GM23338 (cell line): ENCODE measurements at regions not wholly inside any gene's neighbourhood (a gene's known extent, or its start where the extent isn't known, plus 50 kb on each side); places are given as distances from the start of the nearest gene placed in this dataset.

ENCODE experiments used
- ATAC-seq: fragments of 200-7000 bp; cut with Tn5 transposase; 3 replicates; pipeline ENCODE4 v1.9.1; 2020
- DNase-seq: peaks from one replicate; pipeline ENCODE4 v3.0.0-alpha.2; 2015; ENCODE audit warnings: low spot score
- H2AFZ ChIP-seq: fragments of 200-600 bp; sonication (generic); 2 replicates; pipeline ENCODE4 v1.8.0; 2016; ENCODE audit warnings: antibody characterized with exemption, mild to moderate bottlenecking, moderate library complexity
- H3F3A ChIP-seq: fragments of 200-600 bp; sonication (generic); replicated peaks from 2 replicates; pipeline ENCODE4 v1.8.0; 2017; ENCODE audit warnings: antibody characterized with exemption, mixed run types, low read depth
- H3K27ac ChIP-seq: fragments of 200-600 bp; sonication (generic); 2 replicates; pipeline ENCODE4 v1.6.1; 2016; ENCODE audit warnings: low read depth
- H3K27me3 ChIP-seq: fragments of 200-600 bp; sonication (generic); 2 replicates; pipeline ENCODE4 v1.8.0; 2016; ENCODE audit warnings: mild to moderate bottlenecking, mixed run types, moderate library complexity; ENCODE audit not compliant: insufficient read depth
- H3K36me3 ChIP-seq: fragments of 200-600 bp; sonication (generic); 2 replicates; pipeline ENCODE4 v1.8.0; 2016; ENCODE audit warnings: mild to moderate bottlenecking; ENCODE audit not compliant: insufficient read depth
- H3K4me1 ChIP-seq: fragments of 200-600 bp; sonication (generic); 2 replicates; pipeline ENCODE4 v1.8.0; 2016; ENCODE audit warnings: mild to moderate bottlenecking, moderate library complexity; ENCODE audit not compliant: insufficient read depth
- H3K4me2 ChIP-seq: fragments of 200-600 bp; sonication (generic); 2 replicates; pipeline ENCODE4 v1.7.1; 2017; ENCODE audit warnings: mixed run types
- H3K4me3 ChIP-seq: fragments of 200-600 bp; sonication (generic); 2 replicates; pipeline ENCODE4 v1.6.1; 2016; ENCODE audit warnings: mixed run types
- H3K79me2 ChIP-seq: fragments of 200-600 bp; sonication (generic); replicated peaks from 2 replicates; pipeline ENCODE4 v1.8.0; 2017; ENCODE audit warnings: mild to moderate bottlenecking; ENCODE audit not compliant: insufficient read depth
- H3K9me2 ChIP-seq: fragments of 200-600 bp; sonication (generic); 2 replicates; pipeline ENCODE4 v1.8.0; 2017; ENCODE audit not compliant: insufficient read depth
- H4K20me1 ChIP-seq: fragments of 200-600 bp; sonication (generic); replicated peaks from 2 replicates; pipeline ENCODE4 v1.8.0; 2017; ENCODE audit warnings: mild to moderate bottlenecking; ENCODE audit not compliant: insufficient read depth
- H3K27ac Mint-ChIP-seq: 2 replicates; pipeline ENCODE4 v1.8.0; 2020; ENCODE audit warnings: inconsistent platforms, mild to moderate bottlenecking, moderate library complexity, mixed read lengths
- H3K27me3 Mint-ChIP-seq: 3 replicates; pipeline ENCODE4 v1.8.0; 2022; ENCODE audit warnings: low read depth, mild to moderate bottlenecking, moderate library complexity, mixed read lengths, inconsistent platforms; ENCODE audit not compliant: insufficient read depth, poor library complexity
- H3K36me3 Mint-ChIP-seq: 3 replicates; pipeline ENCODE4 v1.8.0; 2021; ENCODE audit warnings: low read depth, mild to moderate bottlenecking, inconsistent platforms, moderate library complexity, mixed read lengths
- H3K4me1 Mint-ChIP-seq: 3 replicates; pipeline ENCODE4 v1.8.0; 2020; ENCODE audit warnings: mild to moderate bottlenecking, inconsistent platforms, mixed read lengths
- H3K4me3 Mint-ChIP-seq: 3 replicates; pipeline ENCODE4 v1.8.0; 2021; ENCODE audit warnings: moderate library complexity, mild to moderate bottlenecking, inconsistent platforms, mixed read lengths
- H3K9me3 Mint-ChIP-seq: 3 replicates; pipeline ENCODE4 v1.8.0; 2020; ENCODE audit warnings: moderate library complexity, mild to moderate bottlenecking, inconsistent platforms, mixed read lengths
- CREB1 ChIP-seq: fragments of 250-450 bp; sonication (Bioruptor Pico); IDR thresholded peaks from 2 replicates; pipeline ENCODE4 v1.5.0; 2020; ENCODE audit warnings: low read depth, mild to moderate bottlenecking, moderate library complexity
- ETS1 ChIP-seq: IDR thresholded peaks from 2 replicates; pipeline ENCODE4 v1.6.1; 2016; ENCODE audit warnings: antibody characterized with exemption
- EZH2 ChIP-seq: fragments of 200-600 bp; sonication (generic); IDR thresholded peaks from one replicate; pipeline ENCODE4 v1.8.0; 2017; ENCODE audit warnings: antibody characterized with exemption, mild to moderate bottlenecking, low read depth; ENCODE audit not compliant: unreplicated experiment
- EZH2phosphoT487 ChIP-seq: fragments of 200-600 bp; sonication (generic); IDR thresholded peaks from one replicate; pipeline ENCODE4 v1.8.1; 2018; ENCODE audit warnings: antibody characterized with exemption; ENCODE audit not compliant: unreplicated experiment
- JUNB ChIP-seq: IDR thresholded peaks from one replicate; pipeline ENCODE4 v1.6.1; 2016; ENCODE audit warnings: antibody characterized with exemption; ENCODE audit not compliant: unreplicated experiment
- NANOG ChIP-seq: IDR thresholded peaks from 2 replicates; pipeline ENCODE4 v1.6.1; 2016; ENCODE audit warnings: antibody characterized with exemption, borderline replicate concordance
- POLR2AphosphoS5 ChIP-seq: IDR thresholded peaks from 2 replicates; pipeline ENCODE4 v1.6.1; 2016; ENCODE audit warnings: antibody characterized with exemption, low read depth
- STAT1 ChIP-seq: IDR thresholded peaks from one replicate; pipeline ENCODE4 v1.6.1; 2016; ENCODE audit warnings: antibody characterized with exemption; ENCODE audit not compliant: unreplicated experiment
- ZNF114 ChIP-seq: fragments of 250-450 bp; sonication (Bioruptor Pico); IDR thresholded peaks from 2 replicates; pipeline ENCODE4 v1.5.0; 2020; ENCODE audit warnings: mild to moderate bottlenecking, moderate library complexity
- ZNF331 ChIP-seq: fragments of 250-450 bp; sonication (Bioruptor Pico); IDR thresholded peaks from 2 replicates; pipeline ENCODE4 v1.5.0; 2020; ENCODE audit warnings: low read depth, mild to moderate bottlenecking, moderate library complexity
- TF ChIP-seq, protein P1 (sequence below): IDR thresholded peaks from one replicate; pipeline ENCODE4 v1.6.1; 2018; ENCODE audit warnings: antibody characterized with exemption; ENCODE audit not compliant: unreplicated experiment
- TF ChIP-seq, protein P2 (sequence below): fragments of 250-450 bp; sonication (Bioruptor Pico); IDR thresholded peaks from 2 replicates; pipeline ENCODE4 v1.5.0; 2020; ENCODE audit warnings: mild to moderate bottlenecking, moderate library complexity
- TF ChIP-seq, protein P3 (sequence below), 2 experiments: fragments of 200-600 bp in 1 of 2; sonication (generic) in 1 of 2; conservative IDR thresholded peaks; 2 replicates each; pipeline versions ENCODE4 v1.5.1 to v1.6.1; 2016 to 2017; ENCODE audit warnings: antibody characterized with exemption in 2 of 2, low read depth in 2 of 2, mild to moderate bottlenecking in 2 of 2, moderate library complexity in 1 of 2

GRCh38 chr5:67344870-67345269 lies 148.3 kb upstream of the CD180 start:
- TF ChIP-seq, protein P1, sequence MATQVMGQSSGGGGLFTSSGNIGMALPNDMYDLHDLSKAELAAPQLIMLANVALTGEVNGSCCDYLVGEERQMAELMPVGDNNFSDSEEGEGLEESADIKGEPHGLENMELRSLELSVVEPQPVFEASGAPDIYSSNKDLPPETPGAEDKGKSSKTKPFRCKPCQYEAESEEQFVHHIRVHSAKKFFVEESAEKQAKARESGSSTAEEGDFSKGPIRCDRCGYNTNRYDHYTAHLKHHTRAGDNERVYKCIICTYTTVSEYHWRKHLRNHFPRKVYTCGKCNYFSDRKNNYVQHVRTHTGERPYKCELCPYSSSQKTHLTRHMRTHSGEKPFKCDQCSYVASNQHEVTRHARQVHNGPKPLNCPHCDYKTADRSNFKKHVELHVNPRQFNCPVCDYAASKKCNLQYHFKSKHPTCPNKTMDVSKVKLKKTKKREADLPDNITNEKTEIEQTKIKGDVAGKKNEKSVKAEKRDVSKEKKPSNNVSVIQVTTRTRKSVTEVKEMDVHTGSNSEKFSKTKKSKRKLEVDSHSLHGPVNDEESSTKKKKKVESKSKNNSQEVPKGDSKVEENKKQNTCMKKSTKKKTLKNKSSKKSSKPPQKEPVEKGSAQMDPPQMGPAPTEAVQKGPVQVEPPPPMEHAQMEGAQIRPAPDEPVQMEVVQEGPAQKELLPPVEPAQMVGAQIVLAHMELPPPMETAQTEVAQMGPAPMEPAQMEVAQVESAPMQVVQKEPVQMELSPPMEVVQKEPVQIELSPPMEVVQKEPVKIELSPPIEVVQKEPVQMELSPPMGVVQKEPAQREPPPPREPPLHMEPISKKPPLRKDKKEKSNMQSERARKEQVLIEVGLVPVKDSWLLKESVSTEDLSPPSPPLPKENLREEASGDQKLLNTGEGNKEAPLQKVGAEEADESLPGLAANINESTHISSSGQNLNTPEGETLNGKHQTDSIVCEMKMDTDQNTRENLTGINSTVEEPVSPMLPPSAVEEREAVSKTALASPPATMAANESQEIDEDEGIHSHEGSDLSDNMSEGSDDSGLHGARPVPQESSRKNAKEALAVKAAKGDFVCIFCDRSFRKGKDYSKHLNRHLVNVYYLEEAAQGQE: no peak
- TF ChIP-seq STAT1 (no peak), ETS1 (no peak), ZNF331 (CRISPR knock-in tag) (no peak), NANOG (no peak), EZH2phosphoT487 (no peak), POLR2AphosphoS5 (no peak), CREB1 (CRISPR knock-in tag) (no peak), JUNB (no peak), EZH2 (no peak), ZNF114 (CRISPR knock-in tag) (no peak)
- TF ChIP-seq, protein P2, sequence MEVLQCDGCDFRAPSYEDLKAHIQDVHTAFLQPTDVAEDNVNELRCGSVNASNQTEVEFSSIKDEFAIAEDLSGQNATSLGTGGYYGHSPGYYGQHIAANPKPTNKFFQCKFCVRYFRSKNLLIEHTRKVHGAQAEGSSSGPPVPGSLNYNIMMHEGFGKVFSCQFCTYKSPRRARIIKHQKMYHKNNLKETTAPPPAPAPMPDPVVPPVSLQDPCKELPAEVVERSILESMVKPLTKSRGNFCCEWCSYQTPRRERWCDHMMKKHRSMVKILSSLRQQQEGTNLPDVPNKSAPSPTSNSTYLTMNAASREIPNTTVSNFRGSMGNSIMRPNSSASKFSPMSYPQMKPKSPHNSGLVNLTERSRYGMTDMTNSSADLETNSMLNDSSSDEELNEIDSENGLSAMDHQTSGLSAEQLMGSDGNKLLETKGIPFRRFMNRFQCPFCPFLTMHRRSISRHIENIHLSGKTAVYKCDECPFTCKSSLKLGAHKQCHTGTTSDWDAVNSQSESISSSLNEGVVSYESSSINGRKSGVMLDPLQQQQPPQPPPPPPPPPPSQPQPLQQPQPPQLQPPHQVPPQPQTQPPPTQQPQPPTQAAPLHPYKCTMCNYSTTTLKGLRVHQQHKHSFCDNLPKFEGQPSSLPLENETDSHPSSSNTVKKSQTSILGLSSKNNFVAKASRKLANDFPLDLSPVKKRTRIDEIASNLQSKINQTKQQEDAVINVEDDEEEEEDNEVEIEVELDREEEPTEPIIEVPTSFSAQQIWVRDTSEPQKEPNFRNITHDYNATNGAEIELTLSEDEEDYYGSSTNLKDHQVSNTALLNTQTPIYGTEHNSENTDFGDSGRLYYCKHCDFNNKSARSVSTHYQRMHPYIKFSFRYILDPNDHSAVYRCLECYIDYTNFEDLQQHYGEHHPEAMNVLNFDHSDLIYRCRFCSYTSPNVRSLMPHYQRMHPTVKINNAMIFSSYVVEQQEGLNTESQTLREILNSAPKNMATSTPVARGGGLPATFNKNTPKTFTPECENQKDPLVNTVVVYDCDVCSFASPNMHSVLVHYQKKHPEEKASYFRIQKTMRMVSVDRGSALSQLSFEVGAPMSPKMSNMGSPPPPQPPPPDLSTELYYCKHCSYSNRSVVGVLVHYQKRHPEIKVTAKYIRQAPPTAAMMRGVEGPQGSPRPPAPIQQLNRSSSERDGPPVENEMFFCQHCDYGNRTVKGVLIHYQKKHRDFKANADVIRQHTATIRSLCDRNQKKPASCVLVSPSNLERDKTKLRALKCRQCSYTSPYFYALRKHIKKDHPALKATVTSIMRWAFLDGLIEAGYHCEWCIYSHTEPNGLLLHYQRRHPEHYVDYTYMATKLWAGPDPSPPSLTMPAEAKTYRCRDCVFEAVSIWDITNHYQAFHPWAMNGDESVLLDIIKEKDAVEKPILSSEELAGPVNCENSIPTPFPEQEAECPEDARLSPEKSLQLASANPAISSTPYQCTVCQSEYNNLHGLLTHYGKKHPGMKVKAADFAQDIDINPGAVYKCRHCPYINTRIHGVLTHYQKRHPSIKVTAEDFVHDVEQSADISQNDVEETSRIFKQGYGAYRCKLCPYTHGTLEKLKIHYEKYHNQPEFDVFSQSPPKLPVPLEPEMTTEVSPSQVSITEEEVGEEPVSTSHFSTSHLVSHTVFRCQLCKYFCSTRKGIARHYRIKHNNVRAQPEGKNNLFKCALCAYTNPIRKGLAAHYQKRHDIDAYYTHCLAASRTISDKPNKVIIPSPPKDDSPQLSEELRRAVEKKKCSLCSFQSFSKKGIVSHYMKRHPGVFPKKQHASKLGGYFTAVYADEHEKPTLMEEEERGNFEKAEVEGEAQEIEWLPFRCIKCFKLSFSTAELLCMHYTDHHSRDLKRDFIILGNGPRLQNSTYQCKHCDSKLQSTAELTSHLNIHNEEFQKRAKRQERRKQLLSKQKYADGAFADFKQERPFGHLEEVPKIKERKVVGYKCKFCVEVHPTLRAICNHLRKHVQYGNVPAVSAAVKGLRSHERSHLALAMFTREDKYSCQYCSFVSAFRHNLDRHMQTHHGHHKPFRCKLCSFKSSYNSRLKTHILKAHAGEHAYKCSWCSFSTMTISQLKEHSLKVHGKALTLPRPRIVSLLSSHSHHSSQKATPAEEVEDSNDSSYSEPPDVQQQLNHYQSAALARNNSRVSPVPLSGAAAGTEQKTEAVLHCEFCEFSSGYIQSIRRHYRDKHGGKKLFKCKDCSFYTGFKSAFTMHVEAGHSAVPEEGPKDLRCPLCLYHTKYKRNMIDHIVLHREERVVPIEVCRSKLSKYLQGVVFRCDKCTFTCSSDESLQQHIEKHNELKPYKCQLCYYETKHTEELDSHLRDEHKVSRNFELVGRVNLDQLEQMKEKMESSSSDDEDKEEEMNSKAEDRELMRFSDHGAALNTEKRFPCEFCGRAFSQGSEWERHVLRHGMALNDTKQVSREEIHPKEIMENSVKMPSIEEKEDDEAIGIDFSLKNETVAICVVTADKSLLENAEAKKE: no peak
- TF ChIP-seq, protein P3, sequence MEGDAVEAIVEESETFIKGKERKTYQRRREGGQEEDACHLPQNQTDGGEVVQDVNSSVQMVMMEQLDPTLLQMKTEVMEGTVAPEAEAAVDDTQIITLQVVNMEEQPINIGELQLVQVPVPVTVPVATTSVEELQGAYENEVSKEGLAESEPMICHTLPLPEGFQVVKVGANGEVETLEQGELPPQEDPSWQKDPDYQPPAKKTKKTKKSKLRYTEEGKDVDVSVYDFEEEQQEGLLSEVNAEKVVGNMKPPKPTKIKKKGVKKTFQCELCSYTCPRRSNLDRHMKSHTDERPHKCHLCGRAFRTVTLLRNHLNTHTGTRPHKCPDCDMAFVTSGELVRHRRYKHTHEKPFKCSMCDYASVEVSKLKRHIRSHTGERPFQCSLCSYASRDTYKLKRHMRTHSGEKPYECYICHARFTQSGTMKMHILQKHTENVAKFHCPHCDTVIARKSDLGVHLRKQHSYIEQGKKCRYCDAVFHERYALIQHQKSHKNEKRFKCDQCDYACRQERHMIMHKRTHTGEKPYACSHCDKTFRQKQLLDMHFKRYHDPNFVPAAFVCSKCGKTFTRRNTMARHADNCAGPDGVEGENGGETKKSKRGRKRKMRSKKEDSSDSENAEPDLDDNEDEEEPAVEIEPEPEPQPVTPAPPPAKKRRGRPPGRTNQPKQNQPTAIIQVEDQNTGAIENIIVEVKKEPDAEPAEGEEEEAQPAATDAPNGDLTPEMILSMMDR (conservative IDR thresholded peaks at IDR 0.05; ENCODE audit: low read depth in 2 of 2): no peak
- Mint-ChIP-seq H3K27ac (no peak overlapping the region), H3K36me3 (peaks cover 13% of the 10 kb centered on the region; the same call in 2 of the 3 replicates), H3K9me3 (peaks cover 24% of the 10 kb centered on the region), H3K27me3 (peaks cover 1% of the 10 kb centered on the region), H3K4me1 (peaks cover 20% of the 10 kb centered on the region; the same call in 2 of the 3 replicates), H3K4me3 (no peak overlapping the region)
- Histone ChIP-seq H3K4me3 (no peak overlapping the region), H3K4me1 (peaks cover 27% of the 10 kb centered on the region), H3K27ac (no peak overlapping the region), H3K79me2 (no peaks in the 10 kb centered on the region), H4K20me1 (no peaks in the 10 kb centered on the region), H2AFZ (no peak overlapping the region), H3K36me3 (no peaks in the 10 kb centered on the region; the same call in none of the 2 replicates), H3K9me2 (no peaks in the 10 kb centered on the region), H3K27me3 (no peaks in the 10 kb centered on the region), H3K4me2 (no peak overlapping the region), H3F3A (no peaks in the 10 kb centered on the region)
- ATAC-seq (no peak), DNase-seq (no peak)
